ENCODE measurements at regions not wholly inside any gene's neighbourhood (a gene's known extent, or its start where the extent isn't known, plus 50 kb on each side); places are given as distances from the start of the nearest gene placed in this dataset.

GRCh38 chr2:118493213-118493612 lies 354.2 kb downstream of the EN1 start:
- H4K20me1 ChIP-seq (replicated peaks; ENCODE audit: control insufficient read depth, insufficient read depth, low read length) = no peaks in the 10 kb centered on the region
- no peaks in the 10 kb centered on the region for H3K79me2 ChIP-seq (ENCODE audit: control insufficient read depth, insufficient read depth, low read length)
- FAIRE-seq (no peak), ATAC-seq (no peak), DNase-seq (ENCODE audit: extremely low read depth in 1 of 4, low spot score in 3 of 4) (no peak)
- H3K9me3 ChIP-seq (replicated peaks; ENCODE audit: control insufficient read depth, insufficient read depth, low read depth, low read length) = no peaks in the 10 kb centered on the region
- H3K4me2 ChIP-seq (ENCODE audit: insufficient read depth, low read length) = no peak overlapping the region
- H3K9me1 ChIP-seq (ENCODE audit: control insufficient read depth, insufficient read depth, low read length) = no peaks in the 10 kb centered on the region
- H3K4me1 ChIP-seq (replicated peaks in 1 of 2; ENCODE audit: control insufficient read depth in 2 of 2, insufficient read depth in 2 of 2, low read length in 2 of 2) = no peaks in the 10 kb centered on the region
- no peak overlapping the region for H2AFZ ChIP-seq (ENCODE audit: low read depth, low read length)
- no peak overlapping the region for H3K27ac ChIP-seq (ENCODE audit: extremely low read depth, low read depth, low read length)
- POLR2A ChIA-PET = no interaction called here
- in situ Hi-C loops (cut with MboI) (no loop called here), intact Hi-C loops (cut with micrococcal nuclease) (no loop called here)
- TF ChIP-seq EP400 (IDR thresholded peaks at IDR 0.05) (no peak), XRCC5 (IDR thresholded peaks at IDR 0.05; ENCODE audit: low read depth, low read length) (no peak), ILK (tag; IDR thresholded peaks at IDR 0.05; ENCODE audit: borderline replicate concordance, low read depth) (no peak), SP1 (CRISPR knock-in tag; IDR thresholded peaks at IDR 0.05) (no peak), PTRF (tag; IDR thresholded peaks at IDR 0.05) (no peak), TBL1XR1 (IDR thresholded peaks at IDR 0.05; ENCODE audit: low read length in 2 of 2) (no peak), RAD51 (IDR thresholded peaks at IDR 0.05; ENCODE audit: borderline replicate concordance, low read depth) (no peak), XRCC4 (IDR thresholded peaks at IDR 0.05; ENCODE audit: extremely low read depth, insufficient read depth, insufficient read length) (no peak), ZZZ3 (IDR thresholded peaks at IDR 0.05) (no peak), TFAM (CRISPR knock-in tag; conservative IDR thresholded peaks at IDR 0.05) (no peak), ZNF408 (CRISPR knock-in tag; IDR thresholded peaks at IDR 0.05; ENCODE audit: low read depth) (no peak), CXXC5 (CRISPR knock-in tag; IDR thresholded peaks at IDR 0.05) (no peak), ZFP30 (CRISPR knock-in tag; IDR thresholded peaks at IDR 0.05; ENCODE audit: borderline replicate concordance) (no peak), ZFPM2 (CRISPR knock-in tag; IDR thresholded peaks at IDR 0.05) (no peak), GTF2F1 (IDR thresholded peaks at IDR 0.05; ENCODE audit: low read depth, low read length) (no peak)
- TF ChIP-seq, protein P1, sequence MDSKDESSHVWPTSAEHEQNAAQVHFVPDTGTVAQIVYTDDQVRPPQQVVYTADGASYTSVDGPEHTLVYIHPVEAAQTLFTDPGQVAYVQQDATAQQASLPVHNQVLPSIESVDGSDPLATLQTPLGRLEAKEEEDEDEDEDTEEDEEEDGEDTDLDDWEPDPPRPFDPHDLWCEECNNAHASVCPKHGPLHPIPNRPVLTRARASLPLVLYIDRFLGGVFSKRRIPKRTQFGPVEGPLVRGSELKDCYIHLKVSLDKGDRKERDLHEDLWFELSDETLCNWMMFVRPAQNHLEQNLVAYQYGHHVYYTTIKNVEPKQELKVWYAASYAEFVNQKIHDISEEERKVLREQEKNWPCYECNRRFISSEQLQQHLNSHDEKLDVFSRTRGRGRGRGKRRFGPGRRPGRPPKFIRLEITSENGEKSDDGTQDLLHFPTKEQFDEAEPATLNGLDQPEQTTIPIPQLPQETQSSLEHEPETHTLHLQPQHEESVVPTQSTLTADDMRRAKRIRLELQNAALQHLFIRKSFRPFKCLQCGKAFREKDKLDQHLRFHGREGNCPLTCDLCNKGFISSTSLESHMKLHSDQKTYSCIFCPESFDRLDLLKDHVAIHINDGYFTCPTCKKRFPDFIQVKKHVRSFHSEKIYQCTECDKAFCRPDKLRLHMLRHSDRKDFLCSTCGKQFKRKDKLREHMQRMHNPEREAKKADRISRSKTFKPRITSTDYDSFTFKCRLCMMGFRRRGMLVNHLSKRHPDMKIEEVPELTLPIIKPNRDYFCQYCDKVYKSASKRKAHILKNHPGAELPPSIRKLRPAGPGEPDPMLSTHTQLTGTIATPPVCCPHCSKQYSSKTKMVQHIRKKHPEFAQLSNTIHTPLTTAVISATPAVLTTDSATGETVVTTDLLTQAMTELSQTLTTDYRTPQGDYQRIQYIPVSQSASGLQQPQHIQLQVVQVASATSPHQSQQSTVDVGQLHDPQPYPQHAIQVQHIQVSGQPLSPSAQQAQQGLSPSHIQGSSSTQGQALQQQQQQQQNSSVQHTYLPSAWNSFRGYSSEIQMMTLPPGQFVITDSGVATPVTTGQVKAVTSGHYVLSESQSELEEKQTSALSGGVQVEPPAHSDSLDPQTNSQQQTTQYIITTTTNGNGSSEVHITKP (IDR thresholded peaks at IDR 0.05; ENCODE audit: partially characterized antibody) = no peak
- 0% methylated on average over 7 of the region's 7 CpGs for WGBS (ENCODE audit: insufficient coverage, low coverage, missing lambda C conversion rate)
- H3K36me3 ChIP-seq (ENCODE audit: control insufficient read depth, insufficient read depth, low read length) = no peaks in the 10 kb centered on the region
- no peak overlapping the region for H3K4me3 ChIP-seq
- CTCF ChIA-PET (ENCODE audit: low intra/inter-chr PET ratio) = no interaction called here
- BruUV-seq (replicated peaks) = no TSS peak
- H3K9ac ChIP-seq (ENCODE audit: insufficient read depth in 1 of 2, low read depth in 2 of 2, low read length in 2 of 2) = no peak overlapping the region
- H3K27me3 ChIP-seq (ENCODE audit: control insufficient read depth in 2 of 2, insufficient read depth in 2 of 2, low read length in 2 of 2) = peaks cover 0 to 4% of the 10 kb centered on the region in 2 experiments; a peak in 3 of 5 replicates

Measured in K562 (cell line).